Stimulated activated CD8-positive, alpha-beta memory T cell treated with anti-CD3 and anti-CD28 coated beads, Interleukin-2, amount 100 ng/mL, for 48 hours (primary cell): ENCODE measurements at regions not wholly inside any gene's neighbourhood (a gene's known extent, or its start where the extent isn't known, plus 50 kb on each side); places are given as distances from the start of the nearest gene placed in this dataset.

Experiments used
- DNase-seq, 2 donors: peaks; one replicate each; pipeline ENCODE4 v3.0.0-alpha.2; 2020; ENCODE audit warnings: low read depth in 2 of 2

DNA sequence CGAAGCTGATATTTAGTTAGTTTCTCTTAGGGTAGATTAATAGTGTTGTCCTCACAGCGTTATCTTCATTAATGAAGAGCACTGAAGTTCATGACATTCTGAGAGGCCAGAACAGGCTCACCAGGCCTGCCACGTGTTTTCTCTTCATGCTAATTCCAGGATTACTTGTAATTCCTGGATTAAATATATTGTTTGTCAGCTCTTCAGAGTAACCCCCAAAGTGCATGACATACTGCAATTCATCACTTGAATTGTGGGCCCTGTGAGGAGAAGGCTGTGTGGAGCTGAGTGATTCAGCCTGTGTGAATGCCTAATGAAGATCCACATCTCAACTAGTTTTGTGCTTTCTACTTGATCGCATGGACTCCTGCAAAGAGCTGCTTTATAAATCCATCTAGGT is 401.0 kb upstream of the ADAMTSL1 start:
- no peak for DNase-seq

DNA sequence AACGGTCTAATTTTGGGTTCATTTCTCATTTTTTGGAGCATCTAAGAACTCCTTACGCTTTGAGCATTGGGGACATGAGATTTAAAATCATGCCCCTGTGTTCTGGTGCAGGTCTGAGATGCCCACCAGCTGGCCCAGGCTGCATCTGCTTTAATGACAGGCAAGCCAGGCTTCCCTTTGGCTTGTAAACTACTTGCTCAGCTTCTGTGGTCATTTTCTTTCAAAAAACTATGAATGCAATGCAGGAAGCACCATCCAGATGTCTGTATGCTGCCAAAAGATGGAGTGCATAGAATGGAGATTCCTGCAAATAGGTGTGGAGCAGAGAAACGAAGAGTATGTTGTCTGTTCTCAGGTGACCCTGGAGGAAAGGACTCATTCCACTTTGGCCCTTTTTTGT is 399.9 kb upstream of the ADAMTSL1 start:
- DNase-seq = no peak

DNA sequence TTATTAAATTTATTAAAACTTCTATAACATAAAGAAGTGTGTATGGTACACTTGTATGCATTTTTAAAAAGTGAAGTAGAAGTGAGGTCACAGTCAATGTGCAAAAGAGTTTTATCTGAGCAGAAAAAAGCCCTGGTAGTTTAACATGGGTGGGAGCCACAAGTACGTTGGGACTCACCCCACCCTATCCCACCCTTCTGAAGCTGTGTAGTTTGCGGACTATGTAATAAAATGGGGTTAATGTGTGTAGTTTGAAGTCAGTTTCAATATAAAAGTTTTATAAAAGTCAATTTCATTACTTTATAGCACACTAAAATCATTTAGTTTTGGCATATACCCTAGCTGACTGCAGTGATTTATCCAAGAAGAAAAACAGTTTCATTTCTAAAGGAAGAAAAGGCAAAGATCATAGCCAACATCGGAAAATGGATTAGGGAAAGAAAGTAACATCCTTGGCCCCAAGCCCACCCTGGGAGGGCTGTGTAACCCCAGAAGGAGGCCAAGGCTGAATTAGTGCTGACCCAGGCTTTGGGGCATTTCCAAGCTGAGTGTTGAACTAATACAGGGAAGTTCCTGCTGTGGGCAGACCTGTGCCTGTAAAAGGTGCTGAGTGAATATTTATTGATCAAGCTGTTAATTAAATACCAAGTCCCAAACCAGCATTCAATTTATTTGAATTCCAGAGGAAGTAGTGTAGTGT is 398.6 kb upstream of the ADAMTSL1 start:
- no peak for DNase-seq

DNA sequence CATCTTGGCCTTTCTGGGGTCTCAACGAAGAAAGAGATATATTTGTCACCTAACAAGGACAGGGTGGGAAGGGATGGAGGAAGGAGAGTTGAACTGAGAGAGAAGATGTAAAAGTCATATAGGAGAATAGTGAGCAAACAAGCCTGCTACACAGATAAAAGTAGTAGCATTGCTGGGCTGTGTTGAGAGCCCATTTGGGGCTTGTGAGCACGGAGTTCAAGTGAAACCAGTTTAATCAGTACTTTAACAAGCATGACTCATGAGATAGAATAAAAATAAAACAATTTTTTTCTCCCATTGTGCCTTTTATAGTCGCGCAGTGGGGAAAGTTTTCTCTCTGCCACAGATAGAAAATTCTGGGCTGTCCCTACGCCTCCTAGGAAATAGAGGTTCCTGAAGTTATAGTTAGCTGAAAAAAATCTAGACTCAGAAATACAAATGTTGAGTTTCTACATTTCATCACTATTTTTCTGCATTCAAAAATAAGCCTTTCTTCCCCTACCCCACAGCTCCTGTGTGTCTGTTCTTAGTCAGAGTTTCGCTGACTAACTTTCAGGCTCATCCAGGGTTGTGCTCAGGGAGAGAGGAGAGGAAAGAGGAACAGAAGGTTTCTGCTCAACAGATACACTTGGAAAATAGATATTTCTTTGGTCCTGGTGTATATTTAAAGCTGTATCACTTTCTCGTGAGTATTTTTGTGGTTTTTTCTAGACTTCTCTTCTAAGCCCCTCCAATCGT is 395.8 kb upstream of the ADAMTSL1 start:
- DNase-seq = no peak

DNA sequence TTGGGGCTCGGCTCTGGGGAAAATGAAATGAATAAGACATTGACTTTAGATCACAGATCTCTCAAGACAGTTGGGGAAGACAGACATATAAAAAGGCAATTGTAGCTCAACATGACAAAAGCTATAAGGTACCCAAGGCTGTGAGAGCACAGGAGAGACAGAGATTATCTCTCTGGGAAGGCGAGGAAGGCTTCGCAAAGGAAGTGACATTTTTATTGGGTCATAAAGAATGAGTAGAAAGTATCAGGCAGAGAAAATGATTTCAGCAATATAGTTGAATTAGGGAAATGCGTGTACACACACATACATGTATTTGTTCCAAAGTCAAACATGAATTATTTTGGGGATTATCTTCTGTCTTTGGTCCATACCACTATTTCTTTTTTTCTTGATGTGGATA is 381.8 kb upstream of the ADAMTSL1 start:
- DNase-seq = no peak

DNA sequence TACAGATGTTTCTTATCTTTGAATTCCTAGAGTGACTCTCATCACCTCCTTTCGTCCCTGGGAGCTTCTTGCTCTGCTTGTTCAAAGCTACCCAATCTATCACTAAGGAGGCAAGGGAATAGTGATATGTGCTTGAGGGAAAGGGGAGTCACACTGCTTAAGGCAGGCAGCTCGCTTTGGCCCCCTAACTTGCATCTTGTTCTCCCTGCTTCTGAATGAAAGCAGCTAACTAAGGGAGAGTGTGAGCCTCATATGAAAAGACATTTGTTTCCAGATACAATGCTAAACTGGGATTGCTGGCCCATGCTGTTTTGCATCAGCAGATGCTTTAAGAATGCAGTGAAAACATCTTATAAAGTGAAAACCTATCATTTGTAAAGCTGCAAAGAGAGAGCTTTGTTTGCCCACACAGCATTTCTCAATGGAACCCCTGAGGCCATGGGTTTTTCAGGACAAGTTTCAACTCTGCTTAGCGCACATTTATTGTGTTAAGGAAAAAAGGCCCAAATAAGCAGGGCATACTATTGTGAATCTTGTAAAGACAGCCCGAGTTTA is 367.9 kb upstream of the ADAMTSL1 start:
- DNase-seq = no peak

DNA sequence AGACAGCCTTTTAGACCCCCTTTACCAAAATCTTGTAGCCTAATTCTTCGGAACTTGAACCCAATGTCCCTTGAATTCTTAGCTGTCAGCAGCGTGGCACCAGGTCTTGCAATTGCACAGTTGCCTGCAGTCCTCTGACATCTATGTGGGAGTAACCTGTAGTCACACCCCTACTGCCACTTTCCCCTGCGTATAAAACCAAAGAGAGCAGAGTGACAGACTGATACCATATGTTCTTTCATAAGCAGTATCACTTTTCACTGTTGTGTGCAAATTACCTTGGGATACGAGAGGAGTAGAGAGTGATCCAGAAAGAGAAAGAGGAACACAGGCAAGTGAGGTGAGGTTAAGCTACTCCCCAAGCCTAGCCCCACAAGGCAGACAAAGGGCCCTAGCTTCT is 364.3 kb upstream of the ADAMTSL1 start:
- no peak for DNase-seq

DNA sequence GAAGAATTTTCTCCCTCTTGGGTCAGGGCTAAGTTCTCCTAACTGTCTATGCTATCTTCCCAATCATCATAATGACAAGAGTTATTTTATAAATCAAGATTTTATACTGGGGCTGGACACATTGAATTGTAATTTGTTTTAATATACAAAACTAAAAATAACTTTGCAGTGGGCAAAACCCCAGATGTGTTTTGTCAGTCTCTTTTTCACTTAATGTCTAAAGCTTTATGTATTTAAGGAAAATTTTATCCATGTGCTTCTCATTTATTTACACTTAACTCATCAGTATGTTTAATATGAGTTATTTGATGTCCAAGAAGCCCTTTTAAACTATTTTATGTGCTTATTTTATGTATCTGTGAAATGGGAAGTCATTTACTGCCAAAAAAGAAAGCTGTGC is 362.8 kb upstream of the ADAMTSL1 start:
- DNase-seq = no peak

DNA sequence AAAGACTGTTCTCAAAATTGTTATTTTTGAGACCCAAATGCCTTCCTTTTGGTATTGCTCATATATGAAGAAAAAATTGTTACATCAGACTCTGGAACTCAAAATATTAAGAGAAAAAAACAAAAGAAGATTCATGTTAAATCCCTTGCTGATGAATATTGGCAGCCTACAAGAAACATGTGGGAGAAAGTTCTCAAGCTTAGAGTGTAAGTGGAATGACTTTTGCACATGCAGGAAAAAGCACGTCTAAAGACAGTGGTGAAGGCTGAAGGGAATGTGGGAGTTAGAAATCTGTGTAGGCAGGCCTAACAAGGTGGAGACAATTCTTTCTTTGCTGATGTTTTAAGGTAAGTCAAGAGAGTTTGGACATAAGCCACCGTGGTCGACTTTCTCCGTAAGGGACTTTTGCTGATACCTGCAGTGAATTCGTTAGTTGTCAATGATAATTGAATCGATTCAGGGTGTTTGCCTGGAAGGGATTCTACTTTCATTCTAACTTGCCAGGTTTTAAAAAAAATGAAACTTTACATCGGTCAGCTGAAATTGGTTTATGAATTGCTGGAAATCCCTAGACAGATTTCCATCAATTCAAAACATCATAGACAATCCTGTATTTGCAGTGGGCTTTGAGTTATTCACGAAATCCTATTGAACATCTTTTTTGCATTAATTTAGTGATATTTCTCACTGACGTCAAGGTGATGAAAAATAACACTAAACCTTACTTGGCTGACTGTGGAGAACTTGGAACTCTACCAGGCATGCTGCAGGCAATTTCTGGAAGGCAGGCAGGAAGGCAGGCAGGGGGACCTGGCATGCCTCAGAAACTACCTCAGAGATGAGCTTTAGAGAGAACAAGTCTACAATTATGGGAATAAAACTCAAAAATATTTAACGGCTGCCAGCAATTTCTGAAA is 359.1 kb upstream of the ADAMTSL1 start:
- DNase-seq = no peak

DNA sequence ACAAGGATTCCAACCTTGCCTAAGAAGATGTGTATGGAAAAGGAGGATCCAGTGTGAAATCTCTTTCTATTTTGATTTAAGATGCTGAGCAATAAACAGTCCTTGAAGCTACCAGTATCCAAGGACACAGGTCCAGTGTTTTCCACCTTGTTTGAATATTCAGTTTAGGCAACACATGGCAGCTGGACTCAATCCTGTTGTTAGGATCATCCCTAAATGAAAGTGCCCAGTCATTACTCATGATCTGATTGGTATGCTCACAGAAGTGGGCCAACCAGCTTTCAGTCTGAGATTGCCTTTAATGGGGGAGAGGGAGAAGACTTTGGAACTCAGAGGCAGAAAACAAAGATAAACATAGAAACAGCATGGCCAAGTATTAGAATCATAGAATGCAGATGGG is 355.7 kb upstream of the ADAMTSL1 start:
- DNase-seq = no peak

DNA sequence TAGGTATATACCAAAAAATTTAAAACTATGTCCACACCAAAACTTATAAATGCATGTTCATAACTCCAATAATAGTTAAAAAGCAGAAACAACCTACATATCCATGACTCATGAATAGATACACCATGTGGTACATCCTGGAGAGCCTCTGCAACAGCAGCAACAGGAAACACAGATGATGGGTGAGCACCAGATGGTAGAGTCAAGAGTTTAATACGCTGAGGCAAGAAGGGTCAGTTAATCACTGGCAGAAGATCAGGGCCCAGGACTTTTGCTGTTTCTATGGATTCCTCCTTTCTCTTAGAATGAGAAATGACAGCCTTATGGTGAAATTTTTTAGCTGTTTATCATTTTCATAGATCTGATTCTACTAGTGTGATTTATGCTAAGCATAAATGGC is 351.8 kb upstream of the ADAMTSL1 start:
- DNase-seq = no peak

DNA sequence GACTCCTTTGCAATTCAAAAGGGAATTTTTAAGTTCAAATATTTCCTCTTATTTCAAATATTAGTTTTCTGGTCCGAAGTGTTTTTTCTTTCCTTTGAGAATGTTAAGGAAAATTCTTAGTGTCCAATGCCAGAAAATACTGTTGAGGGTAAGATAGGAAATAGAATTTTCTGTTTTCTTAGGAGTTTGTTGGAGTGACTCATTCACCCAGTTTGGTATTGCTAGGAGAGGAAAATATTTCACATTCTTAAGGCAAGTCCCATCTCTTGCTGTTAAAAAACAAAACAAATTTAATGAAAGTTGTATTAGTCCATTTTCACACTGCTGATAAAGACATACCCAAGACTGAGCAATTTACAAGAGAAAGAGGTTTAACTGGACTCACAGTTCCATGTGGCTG is 349.2 kb upstream of the ADAMTSL1 start:
- DNase-seq = no peak

DNA sequence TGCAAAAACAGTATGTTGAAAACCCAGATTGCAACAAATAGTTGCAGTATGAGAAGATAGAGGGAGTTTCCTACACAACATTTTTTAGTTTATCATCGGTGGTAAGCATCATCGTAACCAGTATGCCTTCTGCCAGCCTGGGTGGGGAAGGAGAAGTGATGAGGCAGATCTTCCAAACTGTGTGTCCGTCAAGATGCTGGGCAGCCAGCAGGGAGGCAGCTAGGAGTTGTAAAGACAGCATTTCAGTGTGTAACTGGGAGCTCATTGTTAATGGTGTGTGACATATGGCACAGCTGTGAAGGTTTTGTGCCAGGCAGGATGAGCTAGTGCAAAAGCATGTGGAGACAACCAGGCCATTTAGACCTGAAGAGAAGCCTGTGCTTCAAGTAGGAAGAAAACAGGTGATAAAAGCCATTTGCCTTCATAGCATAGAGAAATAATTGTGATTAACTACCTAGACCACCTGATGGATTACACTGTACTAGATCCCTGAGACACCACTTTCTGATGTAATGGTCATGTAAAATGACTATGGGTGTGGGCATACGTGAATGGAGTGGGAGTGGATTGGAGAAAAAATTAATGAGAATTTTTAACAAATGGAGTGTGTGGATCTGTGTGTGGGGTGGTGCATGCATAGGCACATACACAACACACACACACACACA is 347.0 kb upstream of the ADAMTSL1 start:
- no peak for DNase-seq

DNA sequence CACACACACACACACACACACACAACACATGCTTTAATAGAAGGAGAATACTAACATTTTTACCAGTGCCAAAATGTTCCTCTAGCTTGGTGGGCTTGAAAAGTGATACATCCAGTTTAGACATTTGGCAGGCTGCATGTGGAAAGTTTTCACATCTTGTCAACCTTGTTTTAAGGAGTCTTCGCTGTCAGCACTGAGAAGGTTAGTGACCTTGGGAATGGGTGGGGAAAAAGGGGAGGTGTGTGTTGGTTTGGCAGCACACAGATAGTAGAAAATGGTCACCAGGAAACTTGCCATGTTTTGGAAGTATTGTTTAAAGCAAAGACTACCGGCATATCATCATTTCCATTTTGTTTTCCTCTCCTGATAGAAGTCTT is 346.5 kb upstream of the ADAMTSL1 start:
- no peak for DNase-seq

DNA sequence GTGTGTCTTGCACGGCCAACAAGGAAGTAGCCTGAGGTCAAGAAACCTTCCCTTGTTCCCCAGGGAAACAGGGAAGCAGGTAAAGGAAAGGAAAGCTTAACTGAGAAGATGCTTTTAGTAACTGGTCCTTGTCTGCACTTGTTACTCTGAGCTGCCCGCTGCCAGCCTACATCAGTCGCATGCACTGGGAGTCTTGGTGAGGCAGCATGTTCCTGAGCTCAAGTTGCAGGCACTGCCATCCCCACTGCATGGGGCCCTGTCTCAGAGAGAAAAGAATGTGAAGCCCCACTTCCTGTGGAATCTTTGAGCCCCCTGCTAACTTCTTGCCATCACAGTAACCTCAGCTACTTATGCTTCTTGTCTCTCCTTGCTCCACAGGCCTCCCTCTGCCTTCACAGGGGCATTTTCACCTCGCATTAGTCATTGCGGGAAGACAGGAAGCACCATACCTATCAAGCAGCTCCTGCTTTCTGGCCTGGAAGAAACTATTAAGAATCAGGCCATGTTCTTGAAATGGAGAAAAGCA is 344.1 kb upstream of the ADAMTSL1 start:
- no peak for DNase-seq

DNA sequence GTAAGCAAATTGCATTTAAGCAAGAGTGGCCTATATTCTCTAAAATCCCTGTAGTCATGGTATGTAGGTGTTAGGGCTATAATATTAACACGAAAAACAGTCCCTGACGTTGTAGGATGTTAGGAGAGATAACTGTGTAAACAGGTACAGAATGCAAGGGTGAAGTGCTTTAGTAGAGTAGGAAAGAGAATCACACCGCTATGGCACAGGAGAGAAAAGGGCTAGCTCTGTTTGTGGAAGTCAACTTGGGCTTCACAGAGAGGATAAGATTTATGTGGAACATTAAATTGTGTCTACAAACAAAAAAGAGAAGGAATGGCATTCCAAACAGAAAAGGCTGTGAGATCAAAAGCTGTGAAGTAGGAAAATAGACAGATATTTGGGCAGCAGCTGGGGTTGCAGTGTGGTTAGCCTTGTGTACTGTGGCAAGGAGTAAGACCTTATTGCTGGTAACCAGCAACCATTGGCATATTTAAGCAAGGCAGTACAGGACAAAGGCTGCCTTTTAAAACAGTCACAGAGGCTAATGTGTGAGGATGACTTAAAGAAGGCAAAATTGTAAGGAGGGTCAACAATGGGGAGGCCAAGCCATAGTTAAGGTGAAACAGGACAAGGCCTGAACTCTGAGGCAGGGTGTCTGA is 337.5 kb upstream of the ADAMTSL1 start:
- no peak for DNase-seq

DNA sequence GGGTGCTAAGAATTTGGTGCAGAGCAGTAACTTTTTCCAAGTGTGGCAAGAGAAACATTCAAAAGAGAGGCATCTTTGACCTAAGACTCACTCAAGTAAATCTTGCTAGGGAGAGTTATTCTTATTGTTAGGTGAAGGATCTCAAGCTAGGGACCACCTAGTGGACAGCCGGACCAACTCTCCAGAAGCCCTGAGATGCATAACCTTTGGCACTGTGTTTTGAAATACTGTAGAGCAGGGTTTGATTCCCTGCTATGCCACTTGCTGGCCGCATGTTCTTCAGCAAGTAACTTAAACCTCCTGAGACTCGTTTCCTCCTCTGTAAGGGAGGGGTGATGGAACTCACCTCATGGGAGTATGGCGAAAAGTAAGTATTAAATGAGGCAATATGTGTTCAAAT is 336.1 kb upstream of the ADAMTSL1 start:
- no peak for DNase-seq

DNA sequence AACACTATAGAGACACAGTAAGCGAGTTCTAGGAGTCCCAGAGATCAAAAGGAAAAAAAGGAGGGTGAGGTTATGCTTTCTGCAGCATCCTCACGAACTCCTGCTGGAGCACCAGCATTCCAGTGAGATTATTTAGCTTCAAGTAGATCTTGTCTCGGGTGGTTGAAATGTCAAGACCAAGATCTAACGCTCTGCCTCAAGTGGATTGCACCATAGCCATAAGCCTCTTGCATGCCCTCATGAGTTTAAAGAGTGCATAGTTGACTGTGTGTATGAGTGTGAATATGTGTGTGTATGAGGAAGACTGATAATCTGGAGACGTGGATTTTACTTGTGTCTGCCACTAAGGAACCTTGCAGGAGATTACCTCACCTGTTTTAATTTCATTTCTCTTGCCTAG is 335.3 kb upstream of the ADAMTSL1 start:
- DNase-seq = no peak

DNA sequence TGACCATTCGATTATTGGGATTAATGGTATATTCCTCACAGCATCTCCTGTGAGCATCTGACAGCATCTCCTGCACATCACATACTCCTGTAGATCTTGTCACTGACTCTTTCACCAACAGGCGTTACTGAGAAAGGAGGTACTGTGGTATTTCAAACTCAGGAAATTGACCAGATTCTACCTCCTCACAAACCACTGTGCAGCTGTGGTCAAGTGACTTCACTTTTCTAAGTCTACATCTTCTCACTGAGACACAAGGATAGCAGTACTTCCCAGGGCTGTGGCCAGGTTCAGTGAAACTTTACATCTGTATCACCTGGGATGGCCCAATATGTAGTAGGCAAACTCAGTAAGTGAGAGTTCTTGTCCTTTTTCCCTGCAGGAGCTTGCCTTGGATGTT is 332.3 kb upstream of the ADAMTSL1 start:
- no peak for DNase-seq

DNA sequence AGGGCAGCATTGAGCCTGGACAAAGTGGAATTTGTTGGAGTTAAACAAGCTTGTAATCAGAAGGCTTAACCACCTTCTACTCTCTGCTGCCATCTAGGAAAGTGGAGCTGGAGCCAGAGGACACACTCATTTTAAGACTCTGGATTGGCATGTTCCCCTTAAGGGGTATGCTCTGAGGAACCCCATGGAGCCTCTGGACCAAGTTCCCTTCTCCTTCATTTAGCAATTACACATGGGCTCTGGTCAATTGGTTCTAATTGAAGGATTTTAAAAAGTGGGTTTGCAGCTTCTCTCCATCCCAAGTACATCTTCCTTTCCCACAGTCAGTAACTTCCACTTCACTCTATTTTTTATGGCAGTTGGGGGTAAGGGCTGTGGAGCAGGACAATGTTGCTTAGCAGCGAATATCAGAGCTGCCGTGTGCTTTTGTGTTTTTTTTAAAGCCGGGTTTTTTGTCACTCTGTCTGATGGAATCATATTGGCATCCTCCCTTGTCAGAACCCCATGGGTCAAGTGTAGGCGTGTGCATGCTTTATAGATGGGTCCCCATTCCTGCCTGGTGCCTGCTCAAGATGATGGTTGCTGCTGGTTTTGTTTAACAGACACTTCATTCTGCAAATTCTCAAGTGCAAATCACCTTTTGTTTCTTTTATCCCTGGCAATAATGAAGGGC is 330.7 kb upstream of the ADAMTSL1 start:
- DNase-seq = no peak

DNA sequence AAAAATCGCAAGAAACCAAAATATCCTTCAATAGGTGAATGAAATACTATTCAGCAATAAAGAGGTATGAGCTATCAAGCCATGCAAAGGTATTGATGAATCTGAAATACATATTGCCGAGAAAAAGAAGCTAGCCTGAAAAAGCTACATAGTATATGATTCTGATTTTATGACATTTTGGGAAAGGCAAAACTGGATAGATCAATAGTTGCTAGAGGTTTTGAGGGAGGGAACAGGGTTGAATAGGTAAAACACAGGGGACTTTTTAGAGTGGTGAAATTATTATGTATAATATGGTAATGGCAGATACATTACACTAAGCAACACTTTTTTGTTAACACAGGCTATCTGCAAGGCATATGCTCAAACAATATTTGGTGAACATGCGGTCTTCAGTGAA is 327.6 kb upstream of the ADAMTSL1 start:
- DNase-seq = no peak
